Renal pelvis (tissue), 1 donor: ENCODE measurements at regions not wholly inside any gene's neighbourhood (a gene's known extent, or its start where the extent isn't known, plus 50 kb on each side); places are given as distances from the start of the nearest gene placed in this dataset.

ENCODE experiments used
- DNase-seq: peaks from one replicate; pipeline ENCODE4 v3.0.0-alpha.2; 2013

DNA sequence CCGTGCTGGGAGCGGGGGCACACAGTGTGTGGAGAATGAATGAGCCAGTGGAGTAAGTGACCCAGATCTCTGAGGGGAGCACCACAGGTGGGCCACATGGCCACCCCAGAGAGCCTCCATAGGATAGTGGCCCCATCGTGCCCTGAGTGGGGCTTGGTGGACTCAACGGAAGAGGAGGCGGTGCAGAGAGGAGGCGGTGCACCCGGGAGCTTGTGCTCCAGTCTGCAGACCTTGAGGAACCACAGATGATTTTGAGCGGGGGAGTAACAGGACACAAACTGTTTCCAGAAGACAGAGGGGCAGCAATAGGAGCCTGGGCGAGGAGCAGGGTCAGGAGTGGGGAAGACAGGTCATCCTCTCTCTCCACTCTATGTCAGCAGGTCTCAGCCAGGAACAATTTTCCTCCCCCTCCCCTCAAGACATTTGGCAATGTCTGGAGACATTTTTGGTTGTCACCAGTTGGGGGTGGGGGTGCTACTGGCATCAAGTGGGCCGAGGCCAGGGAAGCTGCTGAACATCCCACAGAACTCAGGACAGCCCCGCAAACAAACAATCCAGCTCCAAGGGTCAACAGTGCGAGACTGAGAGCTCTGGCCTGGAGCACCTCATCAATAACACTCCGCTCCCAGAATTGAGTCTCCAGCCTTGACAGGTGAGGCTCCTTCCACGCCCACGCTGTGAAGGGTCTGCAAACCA, 182.2 kb downstream of the USP12 start:
- DNase-seq: no peak

DNA sequence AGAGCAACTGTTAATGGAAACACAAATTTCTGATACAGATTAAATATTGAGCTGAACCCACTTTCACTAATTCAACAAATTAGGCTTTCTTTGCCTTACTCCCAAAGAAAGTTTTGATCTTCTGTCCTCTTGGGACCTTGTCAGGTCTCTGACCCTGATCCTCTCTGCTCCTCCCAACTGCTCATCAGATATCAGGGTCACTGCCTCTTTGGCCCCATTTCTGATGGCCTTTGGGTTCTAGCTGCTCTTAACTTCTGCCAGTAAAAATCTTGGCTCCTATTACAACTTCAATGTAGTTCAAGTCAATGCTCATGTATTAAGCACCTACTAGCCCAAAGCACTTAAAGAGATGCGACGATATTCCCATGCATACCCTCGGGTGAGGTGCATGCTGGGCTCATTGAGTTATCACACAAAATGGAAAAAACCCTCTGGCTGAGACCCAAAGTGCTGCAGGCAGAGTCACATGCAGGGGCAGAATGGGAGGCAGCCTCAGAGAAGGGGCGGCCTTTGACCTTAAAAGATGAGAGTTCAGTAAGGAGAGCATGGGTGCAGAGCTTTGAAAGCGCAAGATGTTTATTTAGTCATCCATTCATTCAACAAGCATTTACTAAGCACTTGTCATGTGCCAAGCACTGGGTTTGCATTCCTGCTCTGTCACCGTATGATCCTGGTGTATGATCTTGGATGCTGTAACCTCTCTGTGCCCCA, 183.4 kb downstream of the USP12 start:
- no peak for DNase-seq

- DNase-seq: no peak
Observed at GRCh38 chr13:26987486-26988013, 184.1 kb downstream of the USP12 start.

GRCh38 chr13:26985285-26985878, 186.2 kb downstream of the USP12 start:
- DNase-seq: no peak

DNA sequence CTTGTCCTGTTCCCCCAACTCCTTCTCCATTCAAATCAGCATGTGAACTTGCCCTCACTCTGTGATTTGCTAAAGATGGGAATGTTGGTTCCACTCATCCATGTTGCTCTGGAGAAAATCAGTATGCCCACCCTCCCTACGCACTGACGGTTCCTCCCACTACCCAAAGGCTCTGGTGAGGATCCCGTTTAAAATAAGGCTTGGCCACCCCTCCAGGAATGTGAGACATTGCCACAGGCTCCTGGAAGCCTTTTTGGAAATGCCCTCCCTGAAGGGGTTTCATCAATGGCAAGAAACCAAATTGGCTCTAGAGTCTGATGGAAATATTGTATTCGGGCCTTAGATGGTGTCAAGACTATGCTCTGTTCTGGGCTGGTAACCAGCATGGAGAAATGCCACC, 187.3 kb downstream of the USP12 start:
- DNase-seq: no peak

DNA sequence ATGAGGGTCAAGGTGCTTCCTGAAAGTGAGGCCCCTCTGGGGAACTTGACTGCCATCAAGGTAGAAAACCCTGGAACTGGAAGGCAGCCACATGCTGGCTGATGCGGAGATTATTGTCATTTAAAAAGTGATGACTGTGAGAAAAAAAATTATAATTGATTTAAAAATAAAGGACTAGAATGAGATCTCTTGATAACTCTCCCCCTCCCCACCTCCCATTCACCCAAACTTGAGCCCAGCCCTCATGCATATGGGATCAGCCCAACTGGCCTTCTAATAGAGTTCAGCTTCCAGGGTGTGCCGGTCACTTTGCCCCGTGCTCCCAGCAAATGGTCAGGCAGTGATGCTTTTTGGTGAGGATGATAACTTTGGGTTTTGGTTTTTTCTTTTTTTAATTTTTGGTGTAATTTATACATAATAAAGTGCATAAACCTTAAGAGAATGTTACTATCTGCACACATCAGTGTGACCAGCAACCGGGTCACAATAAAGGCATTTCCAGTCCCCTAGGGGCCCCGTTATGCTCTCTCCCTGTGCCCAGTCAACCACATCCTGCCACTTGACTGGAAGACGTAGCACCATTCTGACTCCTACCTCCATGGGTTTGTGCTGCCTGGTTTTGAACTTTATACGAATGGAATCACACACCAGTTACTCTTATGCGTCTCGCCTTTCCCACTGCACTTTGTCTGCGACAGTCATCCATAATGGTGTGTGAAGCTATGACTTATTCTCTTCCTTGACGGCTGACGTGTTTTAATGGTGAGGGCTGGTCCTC, 187.9 kb downstream of the USP12 start:
- no peak for DNase-seq

GRCh38 chr13:26980099-26981031, 191.2 kb downstream of the USP12 start:
- no peak for DNase-seq

- DNase-seq: no peak
Observed at GRCh38 chr13:26979334-26979733, 192.3 kb downstream of the USP12 start.

GRCh38 chr13:26978081-26978860, 193.3 kb downstream of the USP12 start:
- no peak for DNase-seq

- no peak for DNase-seq
Observed at GRCh38 chr13:26977541-26977940, 194.1 kb downstream of the USP12 start.

GRCh38 chr13:26976313-26976712, 195.3 kb downstream of the USP12 start:
- no peak for DNase-seq

- DNase-seq: no peak
Observed at GRCh38 chr13:26973946-26974345, 197.7 kb downstream of the USP12 start.

DNA sequence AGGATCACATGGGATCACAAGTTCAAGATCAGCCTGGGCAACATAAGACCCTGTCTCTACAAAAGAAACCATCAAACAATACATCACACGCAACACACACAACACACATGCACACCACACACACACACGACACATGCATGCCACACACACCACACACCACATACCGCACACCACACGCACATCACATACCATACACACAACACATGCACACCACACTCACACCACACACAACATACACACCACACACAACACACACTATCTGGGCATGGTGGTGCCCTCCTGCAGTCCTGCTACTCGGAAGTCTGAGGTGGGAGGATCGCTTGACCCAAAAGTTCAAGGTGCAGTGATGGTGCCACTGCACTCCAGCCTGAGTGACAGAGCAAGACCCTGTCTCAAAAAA, 198.3 kb downstream of the USP12 start:
- DNase-seq: no peak

DNA sequence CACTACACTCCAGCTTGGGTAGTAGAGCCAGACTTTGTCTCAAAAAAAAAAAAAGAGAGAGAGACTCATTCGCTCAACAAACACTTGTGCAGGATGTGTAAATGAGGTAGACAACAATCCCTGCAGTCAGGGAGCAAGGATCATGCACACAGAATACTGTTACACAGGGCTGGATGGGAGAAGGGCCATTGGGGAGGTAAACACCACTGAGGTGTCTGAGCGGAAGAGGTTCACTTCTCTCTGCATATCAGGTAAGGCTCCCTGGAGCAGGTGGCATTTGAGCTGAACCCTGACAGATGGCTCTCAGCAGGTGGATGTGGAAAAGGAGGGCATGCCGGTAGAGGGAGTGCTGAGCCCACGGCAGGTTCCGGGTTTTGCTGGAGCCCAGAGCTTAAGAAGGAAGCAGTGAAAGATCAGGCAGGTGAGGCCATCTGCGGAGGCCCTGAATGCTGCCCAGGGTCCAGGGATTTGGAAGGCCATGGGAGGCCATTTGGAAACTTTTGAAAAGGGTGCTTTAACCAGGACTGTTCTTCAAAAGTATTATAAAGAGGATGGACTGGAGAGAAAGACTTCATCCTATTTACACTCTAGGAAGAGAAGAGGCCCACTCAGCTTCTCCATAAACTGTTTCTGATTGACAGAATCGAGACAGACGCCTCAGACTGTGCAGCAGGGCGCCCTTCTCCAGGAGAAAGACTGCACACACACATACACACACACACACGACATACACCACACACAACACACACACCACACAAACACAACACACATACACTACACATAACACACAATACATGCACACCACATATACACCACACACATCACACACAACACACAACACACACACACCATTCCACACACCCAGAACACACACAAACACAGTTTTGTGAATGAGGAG, 199.4 kb downstream of the USP12 start:
- no peak for DNase-seq

GRCh38 chr13:26968431-26969341, 202.9 kb downstream of the USP12 start:
- no peak for DNase-seq

GRCh38 chr13:26967119-26968038, 204.2 kb downstream of the USP12 start:
- no peak for DNase-seq

- DNase-seq: no peak
Observed at GRCh38 chr13:26966701-26967080, 204.9 kb downstream of the USP12 start.
